H9 (cell line): ENCODE measurements at regions not wholly inside any gene's neighbourhood (a gene's known extent, or its start where the extent isn't known, plus 50 kb on each side); places are given as distances from the start of the nearest gene placed in this dataset.

Source experiments
- DNase-seq: peaks from one replicate; pipeline ENCODE4 v3.0.0-alpha.2; 2017
- H2AFZ ChIP-seq: one replicate; pipeline ENCODE4 v1.6.1; 2013; ENCODE audit warnings: mild to moderate bottlenecking, low read length, control low read depth, moderate library complexity
- H2AK5ac ChIP-seq: 2 replicates; pipeline ENCODE4 v1.6.1; 2013; ENCODE audit warnings: low read length, control low read depth, mixed read lengths; ENCODE audit not compliant: insufficient read length
- H2BK120ac ChIP-seq: one replicate; pipeline ENCODE4 v1.6.1; 2013; ENCODE audit warnings: low read depth, mild to moderate bottlenecking, low read length, control low read depth, inconsistent platforms; ENCODE audit not compliant: poor library complexity, severe bottlenecking
- H2BK12ac ChIP-seq: 2 replicates; pipeline ENCODE4 v1.6.1; 2013; ENCODE audit warnings: low read length, control low read depth, mixed read lengths, low read depth; ENCODE audit not compliant: insufficient read length
- H2BK15ac ChIP-seq: 2 replicates; pipeline ENCODE4 v1.6.1; 2013; ENCODE audit warnings: low read depth, low read length, control low read depth
- H2BK20ac ChIP-seq: one replicate; pipeline ENCODE4 v1.6.1; 2013; ENCODE audit warnings: low read depth, mild to moderate bottlenecking, low read length, control low read depth, inconsistent platforms; ENCODE audit not compliant: poor library complexity, severe bottlenecking
- H2BK5ac ChIP-seq: 2 replicates; pipeline ENCODE4 v1.6.1; 2013; ENCODE audit warnings: low read length, control low read depth, mixed read lengths; ENCODE audit not compliant: insufficient read length
- H3K14ac ChIP-seq: 2 replicates; pipeline ENCODE4 v1.6.1; 2013; ENCODE audit warnings: low read length, control low read depth; ENCODE audit not compliant: insufficient read depth
- H3K18ac ChIP-seq: 2 replicates; pipeline ENCODE4 v1.6.1; 2013; ENCODE audit warnings: low read depth, mild to moderate bottlenecking, mixed read lengths, low read length, control low read depth; ENCODE audit not compliant: insufficient read length
- H3K23ac ChIP-seq: 2 replicates; pipeline ENCODE4 v1.6.1; 2013; ENCODE audit warnings: low read length, control low read depth, mixed read lengths, low read depth; ENCODE audit not compliant: insufficient read length
- H3K23me2 ChIP-seq: 2 replicates; pipeline ENCODE4 v1.6.1; 2013; ENCODE audit warnings: low read depth, mild to moderate bottlenecking, mixed read lengths, low read length, control low read depth; ENCODE audit not compliant: insufficient read length, poor library complexity, severe bottlenecking
- H3K27ac ChIP-seq: 2 replicates; pipeline ENCODE4 v1.5.1; 2013; ENCODE audit warnings: low read length, control low read depth, mixed read lengths, low read depth; ENCODE audit not compliant: insufficient read length
- H3K27me3 ChIP-seq: 2 replicates; pipeline ENCODE4 v1.6.1; 2013; ENCODE audit warnings: low read length, control low read depth, inconsistent platforms; ENCODE audit not compliant: insufficient read depth
- H3K4ac ChIP-seq: 2 replicates; pipeline ENCODE4 v1.6.1; 2013; ENCODE audit warnings: low read depth, mild to moderate bottlenecking, control low read depth, inconsistent platforms, low read length, moderate library complexity
- H3K4me1 ChIP-seq: 2 replicates; pipeline ENCODE4 v1.6.1; 2013; ENCODE audit warnings: low read length, control low read depth, inconsistent platforms; ENCODE audit not compliant: insufficient read depth
- H3K4me2 ChIP-seq: 2 replicates; pipeline ENCODE4 v1.6.1; 2013; ENCODE audit warnings: low read length, control low read depth, mixed read lengths; ENCODE audit not compliant: insufficient read length, insufficient read depth
- H3K56ac ChIP-seq: 2 replicates; pipeline ENCODE4 v1.6.1; 2013; ENCODE audit warnings: low read depth, mild to moderate bottlenecking, mixed read lengths, low read length, control low read depth; ENCODE audit not compliant: insufficient read length
- H3K79me1 ChIP-seq: 2 replicates; pipeline ENCODE4 v1.6.1; 2013; ENCODE audit warnings: low read depth, mild to moderate bottlenecking, moderate library complexity, low read length, control low read depth, inconsistent platforms; ENCODE audit not compliant: insufficient read depth, poor library complexity, severe bottlenecking
- H3K79me2 ChIP-seq: 2 replicates; pipeline ENCODE4 v1.6.1; 2013; ENCODE audit warnings: low read length, control low read depth, inconsistent platforms; ENCODE audit not compliant: insufficient read depth
- H3K9ac ChIP-seq: 2 replicates; pipeline ENCODE4 v1.6.1; 2013; ENCODE audit warnings: low read length, control low read depth, mixed read lengths; ENCODE audit not compliant: insufficient read length; ENCODE audit errors: extremely low read depth
- H3K9me3 ChIP-seq: one replicate; pipeline ENCODE4 v1.6.1; 2013; ENCODE audit warnings: low read depth, low read length, inconsistent platforms; ENCODE audit not compliant: control insufficient read depth
- H3T11ph ChIP-seq: one replicate; pipeline ENCODE4 v1.6.1; 2013; ENCODE audit warnings: mild to moderate bottlenecking, low read length, control low read depth, inconsistent platforms
- H4K20me1 ChIP-seq: one replicate; pipeline ENCODE4 v1.6.1; 2013; ENCODE audit not compliant: control insufficient read depth, insufficient read length, insufficient read depth
- H4K5ac ChIP-seq: 2 replicates; pipeline ENCODE4 v1.6.1; 2013; ENCODE audit warnings: low read depth, mild to moderate bottlenecking, mixed read lengths, low read length, control low read depth; ENCODE audit not compliant: insufficient read length
- H4K8ac ChIP-seq: replicated peaks from 2 replicates; pipeline ENCODE4 v1.6.1; 2013; ENCODE audit warnings: low read length, control low read depth, mixed read lengths, low read depth; ENCODE audit not compliant: insufficient read length
- H4K91ac ChIP-seq: 2 replicates; pipeline ENCODE4 v1.6.1; 2013; ENCODE audit warnings: low read depth, mild to moderate bottlenecking, moderate library complexity, mixed read lengths, low read length, control low read depth; ENCODE audit not compliant: insufficient read length
- H3K27ac Mint-ChIP-seq, 3 experiments: 2 replicates in 2 of 3; 3 replicates in 1 of 3; pipeline ENCODE4 v1.8.0; 2020 to 2021; ENCODE audit warnings: mixed read lengths in 3 of 3, mild to moderate bottlenecking in 1 of 3, moderate library complexity in 1 of 3
- H3K27me3 Mint-ChIP-seq: 2 replicates; pipeline ENCODE4 v1.8.0; 2021; ENCODE audit warnings: low read depth, mild to moderate bottlenecking, moderate library complexity, mixed read lengths
- H3K36me3 Mint-ChIP-seq, 3 experiments: 2 replicates in 2 of 3; 3 replicates in 1 of 3; pipeline ENCODE4 v1.8.0; 2020 to 2021; ENCODE audit warnings: low read depth in 3 of 3, mixed read lengths in 3 of 3; ENCODE audit not compliant: insufficient read depth in 1 of 3
- H3K4me1 Mint-ChIP-seq, 2 experiments: 2 replicates each; pipeline ENCODE4 v1.8.0; 2020; ENCODE audit warnings: mixed read lengths in 2 of 2
- H3K4me3 Mint-ChIP-seq, 2 experiments: 2 replicates in 1 of 2; 3 replicates in 1 of 2; pipeline ENCODE4 v1.8.0; 2020 to 2021; ENCODE audit warnings: mild to moderate bottlenecking in 2 of 2, mixed read lengths in 2 of 2, moderate library complexity in 1 of 2
- H3K9me3 Mint-ChIP-seq, 2 experiments: 2 replicates in 1 of 2; 3 replicates in 1 of 2; pipeline ENCODE4 v1.8.0; 2020; ENCODE audit warnings: mild to moderate bottlenecking in 2 of 2, mixed read lengths in 2 of 2, moderate library complexity in 1 of 2
- WGBS: extraction: QIAGEN DNeasy Blood & Tissue Kit; methylation state at CpG from one replicate; pipeline ENCODE4 v1.1.7; 2013; ENCODE audit warnings: missing lambda C conversion rate, low lambda C conversion rate, mixed read lengths; ENCODE audit not compliant: insufficient read length; ENCODE audit errors: extremely low coverage; 5-methylcytosine and 5-hydroxymethylcytosine counted together
- TF ChIP-seq, protein P1 (sequence below): fragments of 200-600 bp; sonication (generic); conservative IDR thresholded peaks from 3 replicates; pipeline ENCODE4 v1.8.0; 2021; ENCODE audit warnings: antibody characterized with exemption, mild to moderate bottlenecking

DNA sequence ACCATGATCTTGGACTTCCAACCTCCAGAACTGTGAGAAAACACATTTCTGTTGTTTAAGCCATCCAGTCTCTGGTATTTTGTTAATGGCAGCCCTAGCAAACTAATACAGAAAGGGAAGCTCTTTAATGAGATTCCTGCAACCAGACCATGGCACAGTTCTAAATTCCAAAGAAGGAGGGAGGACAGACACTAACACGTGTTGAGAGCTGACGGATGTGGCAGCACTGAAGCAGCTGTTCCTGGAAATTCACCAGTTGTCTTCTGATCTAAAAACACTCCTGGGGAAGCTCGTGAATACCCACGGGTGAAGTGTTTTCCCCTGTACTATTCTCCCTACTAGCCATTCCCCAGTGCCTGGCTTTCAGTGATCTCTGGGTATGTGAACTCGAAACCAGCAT lies 56.7 kb downstream of the RPL22L1 start:
- Mint-ChIP-seq H3K36me3 (peaks cover 0 to under 1% (median 0%) of the 10 kb centered on the region in 3 experiments; a peak in 1 of 7 replicates), H3K27ac (no peak overlapping the region), H3K27me3 (peaks cover 12% of the 10 kb centered on the region), H3K4me1 (peaks cover 61 to 63% of the 10 kb centered on the region in 2 experiments), H3K9me3 (peaks cover under 1% of the 10 kb centered on the region in 2 experiments; a peak in 2 of 5 replicates), H3K4me3 (no peak overlapping the region)
- Histone ChIP-seq H3T11ph (no peak overlapping the region), H2AFZ (no peak overlapping the region), H2BK120ac (no peak overlapping the region), H4K5ac (no peak overlapping the region), H3K9ac (no peak overlapping the region), H3K56ac (no peak overlapping the region), H3K9me3 (no peaks in the 10 kb centered on the region), H4K91ac (no peak overlapping the region), H2AK5ac (no peak overlapping the region), H3K23me2 (no peaks in the 10 kb centered on the region), H3K79me2 (no peaks in the 10 kb centered on the region), H2BK20ac (no peak overlapping the region), H2BK15ac (no peak overlapping the region), H2BK12ac (no peak overlapping the region), H3K4me2 (no peak overlapping the region), H3K27ac (no peak overlapping the region), H3K79me1 (no peaks in the 10 kb centered on the region), H4K20me1 (no peaks in the 10 kb centered on the region), H3K27me3 (no peaks in the 10 kb centered on the region), H2BK5ac (no peak overlapping the region), H3K23ac (no peak overlapping the region), H4K8ac (no peak overlapping the region), H3K14ac (no peak overlapping the region), H3K4me1 (peaks cover 28% of the 10 kb centered on the region), H3K18ac (no peak overlapping the region), H3K4ac (no peak overlapping the region)
- no peak for DNase-seq
- no CpG with 5 or more reads among the region's 5 CpGs for WGBS
- TF ChIP-seq, protein P1, sequence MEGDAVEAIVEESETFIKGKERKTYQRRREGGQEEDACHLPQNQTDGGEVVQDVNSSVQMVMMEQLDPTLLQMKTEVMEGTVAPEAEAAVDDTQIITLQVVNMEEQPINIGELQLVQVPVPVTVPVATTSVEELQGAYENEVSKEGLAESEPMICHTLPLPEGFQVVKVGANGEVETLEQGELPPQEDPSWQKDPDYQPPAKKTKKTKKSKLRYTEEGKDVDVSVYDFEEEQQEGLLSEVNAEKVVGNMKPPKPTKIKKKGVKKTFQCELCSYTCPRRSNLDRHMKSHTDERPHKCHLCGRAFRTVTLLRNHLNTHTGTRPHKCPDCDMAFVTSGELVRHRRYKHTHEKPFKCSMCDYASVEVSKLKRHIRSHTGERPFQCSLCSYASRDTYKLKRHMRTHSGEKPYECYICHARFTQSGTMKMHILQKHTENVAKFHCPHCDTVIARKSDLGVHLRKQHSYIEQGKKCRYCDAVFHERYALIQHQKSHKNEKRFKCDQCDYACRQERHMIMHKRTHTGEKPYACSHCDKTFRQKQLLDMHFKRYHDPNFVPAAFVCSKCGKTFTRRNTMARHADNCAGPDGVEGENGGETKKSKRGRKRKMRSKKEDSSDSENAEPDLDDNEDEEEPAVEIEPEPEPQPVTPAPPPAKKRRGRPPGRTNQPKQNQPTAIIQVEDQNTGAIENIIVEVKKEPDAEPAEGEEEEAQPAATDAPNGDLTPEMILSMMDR = no peak
